Choroid plexus epithelial cell (primary cell): ENCODE measurements at regions not wholly inside any gene's neighbourhood (a gene's known extent, or its start where the extent isn't known, plus 50 kb on each side); places are given as distances from the start of the nearest gene placed in this dataset.
A peak's percentile ranks its signal among the peaks of the same experiment; 100 is the strongest.

Experiments used
- DNase-seq: peaks from one replicate; pipeline ENCODE4 v3.0.0-alpha.2; 2010; ENCODE audit warnings: low read depth
- H3K4me3 ChIP-seq: 2 replicates; pipeline ENCODE4 v1.5.1; 2011; ENCODE audit warnings: low read depth, mild to moderate bottlenecking, control low read depth, low read length, moderate library complexity
- CTCF ChIP-seq: conservative IDR thresholded peaks from 2 replicates; pipeline ENCODE4 v1.5.1; 2011; ENCODE audit warnings: low read depth, mild to moderate bottlenecking, control low read depth, inconsistent platforms, low read length, moderate library complexity

GRCh38 chr7:41339913-41340676 lies 362.8 kb downstream of the INHBA start:
- no peak for DNase-seq
- no peak overlapping the region for H3K4me3 ChIP-seq

GRCh38 chr7:41336981-41337380 lies 365.9 kb downstream of the INHBA start:
- no peak for TF ChIP-seq CTCF
- no peak overlapping the region for H3K4me3 ChIP-seq
- no peak for DNase-seq

More at GRCh38 chr7:41339913-41340676, 362.8 kb downstream of the INHBA start:
- TF ChIP-seq CTCF: no peak

GRCh38 chr7:41336455-41336952 lies 366.4 kb downstream of the INHBA start:
- TF ChIP-seq CTCF: no peak
- no peak for DNase-seq
- no peak overlapping the region for H3K4me3 ChIP-seq

- TF ChIP-seq CTCF: no peak
- peak; percentile 5 for DNase-seq
- H3K4me3 ChIP-seq: no peak overlapping the region
Measured at GRCh38 chr7:41334071-41334862, 368.6 kb downstream of the INHBA start.

- DNase-seq: peak; percentile 88
- no peak overlapping the region for H3K4me3 ChIP-seq
- no peak for TF ChIP-seq CTCF
Measured at GRCh38 chr7:41333511-41333910, 369.4 kb downstream of the INHBA start.

GRCh38 chr7:41331194-41331593 lies 371.7 kb downstream of the INHBA start:
- no peak for TF ChIP-seq CTCF
- DNase-seq: no peak
- H3K4me3 ChIP-seq: no peak overlapping the region
